ENCODE measurements at regions not wholly inside any gene's neighbourhood (a gene's known extent, or its start where the extent isn't known, plus 50 kb on each side); places are given as distances from the start of the nearest gene placed in this dataset.
"Not testable (repeated sequence)": the region's sequence is repeated elsewhere in the genome, so short reads cannot be mapped to it uniquely, and the experiment has no call there.

DNA sequence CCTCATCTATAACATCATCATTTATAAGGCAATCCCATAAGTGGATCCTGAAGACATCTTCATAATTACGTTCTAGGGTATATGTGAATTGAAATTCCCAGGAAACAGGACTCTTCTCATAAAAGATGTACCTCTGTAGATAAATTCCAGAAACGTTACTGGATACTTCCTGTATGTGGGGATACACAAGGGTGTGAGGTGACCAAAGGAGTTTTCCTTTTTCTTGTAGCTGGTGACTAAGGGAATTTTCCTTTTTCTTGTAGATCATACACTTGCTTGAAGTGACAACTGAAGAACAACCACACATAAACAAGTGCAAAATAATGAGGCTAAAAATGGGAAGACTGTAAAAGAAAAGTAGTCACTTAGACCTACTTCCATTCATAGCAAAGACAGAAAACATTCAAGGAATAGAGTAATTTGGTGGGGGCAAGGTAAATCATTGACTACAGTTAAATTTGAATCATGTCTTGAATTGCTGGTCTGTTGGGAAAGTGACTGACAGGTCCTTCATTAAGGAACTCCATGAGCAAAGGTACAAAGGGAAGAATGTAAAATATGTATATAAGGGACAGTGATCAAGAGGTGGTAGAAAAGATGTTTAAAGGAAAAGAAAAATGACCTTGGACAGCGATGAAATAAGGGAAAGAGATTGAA lies 53.2 kb upstream of the UBE2E3 start:
- no peak for DNase-seq
- intact Hi-C loops (cut with DNase I) = no loop called here

DNA sequence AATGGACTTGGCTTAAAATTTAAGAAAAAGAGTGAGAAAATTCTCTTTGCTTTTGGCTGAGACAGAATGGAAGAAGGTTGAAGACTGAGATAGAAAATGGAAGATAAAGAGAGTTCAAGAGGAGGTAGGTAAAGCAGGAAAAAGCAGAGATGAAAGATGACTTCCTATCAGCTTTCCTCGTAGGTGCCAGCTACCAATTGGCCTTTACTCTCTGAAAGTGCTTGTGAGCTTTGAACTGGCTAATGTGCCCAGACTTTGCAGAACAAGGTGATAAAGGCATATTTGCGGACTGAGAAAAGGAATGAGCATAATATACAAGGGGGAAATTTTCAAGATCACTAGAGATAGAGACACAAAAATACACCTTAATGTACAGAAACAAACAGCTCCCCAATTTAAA lies 54.7 kb upstream of the UBE2E3 start:
- intact Hi-C loops (cut with DNase I) = no loop called here
- DNase-seq = no peak

DNA sequence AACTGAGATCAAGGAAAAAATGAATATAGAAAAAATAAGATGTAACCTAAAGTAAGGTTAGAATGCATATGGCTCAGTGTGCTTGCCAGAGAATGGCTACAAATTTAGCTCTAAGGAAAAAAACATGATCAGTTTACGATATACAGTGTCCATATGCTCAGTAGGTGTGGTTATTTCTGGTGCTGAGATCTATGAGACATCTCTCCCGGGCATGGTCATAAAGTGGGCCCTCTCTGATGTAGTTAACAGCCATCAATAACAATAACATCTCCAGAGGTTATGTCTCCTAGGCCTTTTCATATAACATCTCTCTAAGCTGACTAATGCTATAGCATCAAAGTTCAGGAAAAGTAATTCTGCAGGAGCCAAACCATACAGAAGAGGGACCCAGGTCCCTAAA lies 56.3 kb upstream of the UBE2E3 start:
- intact Hi-C loops (cut with DNase I) = no loop called here
- no peak for DNase-seq

DNA sequence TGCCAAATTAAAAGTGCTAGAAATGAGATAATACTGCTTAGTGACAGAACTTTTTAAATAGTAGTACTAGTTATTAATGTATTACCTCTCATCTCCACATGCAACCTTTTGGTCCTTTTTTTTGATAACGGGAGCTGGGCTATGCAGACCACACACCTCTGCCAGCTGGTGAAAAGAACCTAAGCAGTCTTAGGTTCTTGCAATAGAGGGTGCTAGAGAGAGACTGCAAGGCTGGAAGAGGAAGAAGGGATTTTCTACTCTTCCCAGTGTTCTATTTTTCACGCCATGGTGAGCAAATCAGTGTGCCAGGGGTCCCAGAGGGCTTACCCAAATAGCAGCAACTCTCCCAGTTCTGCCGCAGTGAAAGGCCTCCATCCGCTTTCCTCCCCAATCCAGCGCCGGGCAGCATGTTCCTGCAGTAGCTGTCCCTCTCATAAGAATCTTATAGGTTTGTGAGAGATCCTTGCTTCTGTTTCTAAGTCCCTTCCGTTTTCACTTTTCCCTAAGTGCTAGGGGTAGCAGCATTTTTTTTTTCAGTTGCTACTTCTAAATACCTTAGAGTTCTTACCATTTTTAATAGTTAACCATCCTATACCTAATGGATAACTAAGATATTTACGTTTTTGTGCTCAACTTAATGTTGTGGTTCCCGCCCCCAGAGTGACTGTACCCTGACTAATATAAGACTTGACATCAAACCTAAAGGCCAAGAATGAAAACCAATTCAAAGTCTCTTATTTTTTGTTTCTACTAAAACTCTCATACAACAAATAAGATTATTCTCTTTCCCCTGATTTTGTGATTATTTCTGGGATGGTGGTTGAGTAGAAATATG lies 69.4 kb upstream of the UBE2E3 start:
- DNase-seq = no peak
- intact Hi-C loops (cut with DNase I) = no loop called here

DNA sequence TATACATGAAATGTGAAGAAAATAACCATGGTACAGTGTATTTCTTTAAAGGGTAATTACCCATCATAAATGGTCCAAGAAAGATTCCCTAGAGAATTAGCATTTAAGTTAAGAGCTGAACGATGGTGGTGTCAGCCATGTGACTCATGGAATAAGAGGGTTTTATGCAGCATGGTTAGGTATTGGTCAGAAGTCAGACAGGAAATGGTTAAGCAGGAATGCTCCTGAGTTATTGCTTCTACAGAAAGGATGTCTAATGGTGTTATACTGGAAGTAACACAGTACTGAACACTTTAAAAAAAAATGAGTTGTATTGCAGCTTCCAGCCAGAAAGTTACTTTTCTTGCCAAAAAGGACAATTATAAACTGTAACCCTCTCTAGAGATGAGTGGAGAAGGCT lies 72.7 kb upstream of the UBE2E3 start:
- no peak for DNase-seq
- intact Hi-C loops (cut with DNase I) = no loop called here

DNA sequence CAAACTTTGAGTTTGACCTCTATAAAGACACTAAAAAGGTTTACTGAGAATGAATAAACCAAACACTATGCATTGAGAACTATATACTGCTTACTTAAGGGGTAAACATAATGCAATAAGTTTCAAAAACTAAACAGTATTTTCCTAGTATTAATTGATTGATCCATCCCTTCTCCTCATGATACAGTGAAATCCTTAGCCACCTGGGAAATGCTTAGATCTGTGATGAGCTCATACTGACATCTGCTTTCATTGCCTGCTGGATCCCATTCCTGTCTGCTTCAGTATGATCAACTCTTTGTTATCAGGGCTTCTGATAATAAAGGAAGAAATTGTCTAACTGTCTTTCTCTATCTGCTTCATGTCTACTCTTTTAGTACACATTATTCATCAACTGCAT lies 74.9 kb upstream of the UBE2E3 start:
- intact Hi-C loops (cut with DNase I) = no loop called here
- DNase-seq = no peak

DNA sequence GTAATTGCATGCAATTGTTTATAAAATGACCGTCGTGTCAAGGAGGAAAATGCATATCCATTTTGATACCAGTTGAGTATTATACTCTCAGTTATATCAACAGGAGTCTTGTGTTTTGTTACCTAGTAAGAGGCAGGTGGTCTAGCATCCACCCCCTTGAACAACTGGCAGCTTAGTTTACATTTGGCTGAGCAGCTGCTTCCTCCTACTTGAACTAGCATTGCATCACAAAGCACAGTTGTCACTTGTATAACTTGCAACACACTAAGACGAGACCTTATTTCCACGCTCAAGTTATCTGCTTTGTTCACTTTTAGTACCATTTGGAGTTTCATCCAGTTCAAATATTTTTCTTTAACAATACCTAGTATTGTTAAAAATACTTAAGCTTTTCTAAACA lies 75.4 kb upstream of the UBE2E3 start:
- no peak for DNase-seq
- intact Hi-C loops (cut with DNase I) = no loop called here

DNA sequence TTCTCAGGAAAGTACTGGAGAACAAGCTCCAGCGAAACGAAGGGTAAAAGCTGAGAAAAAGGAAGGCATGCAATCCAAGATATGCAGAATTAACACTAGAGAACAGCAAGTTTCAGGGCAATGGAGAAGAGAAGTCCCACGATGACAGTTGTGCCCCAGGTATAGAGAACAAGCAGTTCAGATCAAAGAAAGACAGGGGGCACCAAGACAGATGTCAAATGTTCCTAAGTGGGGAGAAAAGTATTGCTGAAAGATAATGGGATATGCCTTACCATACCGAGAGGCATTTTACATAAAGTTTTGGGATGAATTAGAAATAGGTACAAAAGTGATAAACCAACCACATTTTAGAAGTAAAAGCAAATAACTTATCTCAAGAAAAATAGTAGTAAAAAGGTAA lies 79.1 kb upstream of the UBE2E3 start:
- intact Hi-C loops (cut with DNase I) = no loop called here
- DNase-seq = no peak

DNA sequence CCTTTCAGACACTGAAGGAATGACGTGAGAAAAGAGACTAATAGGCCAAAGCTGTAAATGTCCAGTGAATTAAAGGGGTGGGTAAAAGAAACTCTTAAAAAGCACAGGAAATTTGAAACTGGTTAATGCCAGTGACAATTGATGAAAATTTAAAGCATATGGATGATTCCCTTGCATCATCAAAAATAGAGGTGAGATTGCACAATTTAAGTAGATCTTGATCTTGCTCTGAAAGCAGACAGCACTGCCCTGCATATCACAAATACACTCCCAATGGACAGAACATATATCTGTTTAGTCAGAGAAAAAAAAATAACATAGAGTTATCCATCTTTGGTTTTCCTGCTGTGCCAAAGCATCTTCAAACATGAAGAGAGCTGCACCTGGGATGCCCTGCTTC lies 86.7 kb upstream of the UBE2E3 start:
- intact Hi-C loops (cut with DNase I) = no loop called here
- DNase-seq = no peak

DNA sequence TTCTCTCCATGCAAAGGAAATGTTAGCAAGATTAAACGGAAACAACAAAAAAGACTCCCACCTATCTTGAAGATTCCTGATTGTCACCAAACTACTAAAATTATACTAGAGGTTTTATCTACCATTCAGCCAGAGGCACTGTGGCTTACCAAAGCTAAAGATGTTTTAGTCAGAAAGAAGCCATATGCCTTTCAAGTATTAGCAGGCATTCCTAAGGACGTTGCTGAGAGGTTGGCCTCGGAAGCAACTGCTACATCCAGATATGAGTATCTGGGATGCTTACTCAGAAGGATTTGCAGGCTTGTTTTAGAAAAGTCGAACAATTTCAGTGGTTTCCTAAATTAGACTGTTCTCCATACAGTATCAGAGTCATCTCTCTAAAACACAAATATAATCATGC lies 88.3 kb upstream of the UBE2E3 start:
- DNase-seq = no peak
- intact Hi-C loops (cut with DNase I) = no loop called here

DNA sequence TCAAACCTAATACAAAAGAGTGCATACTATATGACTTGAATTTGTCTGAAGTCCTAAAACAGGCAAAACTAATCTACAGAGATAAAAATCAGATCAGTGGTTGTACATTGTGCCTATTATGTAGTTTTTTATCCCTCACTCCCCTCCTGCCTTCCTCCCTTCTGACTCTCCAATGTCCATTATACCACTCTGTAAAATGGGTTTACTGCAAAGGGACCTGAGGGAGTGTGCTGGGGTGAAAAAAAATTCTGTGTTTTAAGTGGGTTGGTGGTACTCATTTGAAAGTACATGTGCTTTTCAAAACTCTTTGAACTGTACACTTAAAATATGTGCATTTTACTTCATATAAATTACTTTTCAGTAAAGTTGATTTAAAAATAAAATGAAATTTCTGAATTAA lies 89.0 kb upstream of the UBE2E3 start:
- intact Hi-C loops (cut with DNase I) = no loop called here
- no peak for DNase-seq

DNA sequence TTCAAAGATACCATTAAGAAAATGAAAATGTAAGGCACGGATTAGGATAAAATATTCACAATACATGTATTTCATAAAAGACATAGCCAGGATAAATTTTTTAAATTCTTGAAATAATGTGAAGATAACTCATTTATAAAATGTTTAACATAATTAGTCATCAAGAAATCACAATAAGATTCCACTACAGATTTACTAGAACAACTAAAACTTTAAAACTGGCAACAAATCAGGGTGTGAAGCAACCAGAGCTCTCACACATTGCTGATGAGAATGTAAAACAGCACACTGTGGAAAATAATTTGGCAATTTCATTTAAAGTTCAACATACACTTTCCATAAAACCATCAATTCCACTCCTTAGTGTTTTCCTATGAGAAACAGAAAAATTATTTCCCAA lies 89.6 kb upstream of the UBE2E3 start:
- intact Hi-C loops (cut with DNase I) = no loop called here
- no peak for DNase-seq

DNA sequence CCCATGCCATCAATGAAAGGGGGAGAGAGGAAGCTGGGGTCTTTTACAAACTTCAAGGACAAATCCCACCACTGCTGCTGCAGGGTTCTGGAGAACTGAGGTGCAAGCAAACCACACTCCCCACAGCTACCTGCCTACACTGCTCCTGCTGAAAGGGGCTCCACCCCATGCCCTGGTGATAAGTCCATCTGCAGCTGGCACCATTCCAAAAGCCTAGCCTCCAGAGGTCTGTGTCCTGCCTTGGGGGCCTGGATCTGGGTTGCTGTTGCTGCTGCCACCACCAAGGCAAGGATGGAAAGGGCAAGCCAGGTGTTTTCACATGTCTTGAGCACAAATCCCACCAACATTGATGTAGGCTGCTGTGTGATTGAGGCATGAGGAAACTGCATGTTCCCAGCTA lies 97.4 kb upstream of the UBE2E3 start:
- no peak for DNase-seq
- intact Hi-C loops (cut with DNase I) = no loop called here

DNA sequence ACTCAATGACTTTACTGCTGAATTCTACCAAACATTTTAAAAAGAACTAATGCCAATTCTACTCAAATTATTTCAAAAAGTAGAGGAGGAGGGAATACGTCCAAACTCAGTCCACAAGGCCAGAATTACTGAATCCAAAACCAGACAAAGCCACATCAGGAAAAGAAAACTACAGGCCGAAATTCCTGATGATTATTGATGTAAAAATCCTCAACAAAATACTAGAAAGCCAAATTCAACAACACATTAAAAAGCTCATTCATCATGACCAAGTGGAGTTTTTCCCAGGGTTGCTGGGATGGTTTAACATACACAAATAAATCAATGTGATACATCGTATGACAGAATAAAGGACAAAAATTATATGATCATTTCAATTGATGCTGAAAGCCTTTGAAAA lies 103.9 kb upstream of the UBE2E3 start:
- no peak for DNase-seq
- intact Hi-C loops (cut with DNase I) = no loop called here

DNA sequence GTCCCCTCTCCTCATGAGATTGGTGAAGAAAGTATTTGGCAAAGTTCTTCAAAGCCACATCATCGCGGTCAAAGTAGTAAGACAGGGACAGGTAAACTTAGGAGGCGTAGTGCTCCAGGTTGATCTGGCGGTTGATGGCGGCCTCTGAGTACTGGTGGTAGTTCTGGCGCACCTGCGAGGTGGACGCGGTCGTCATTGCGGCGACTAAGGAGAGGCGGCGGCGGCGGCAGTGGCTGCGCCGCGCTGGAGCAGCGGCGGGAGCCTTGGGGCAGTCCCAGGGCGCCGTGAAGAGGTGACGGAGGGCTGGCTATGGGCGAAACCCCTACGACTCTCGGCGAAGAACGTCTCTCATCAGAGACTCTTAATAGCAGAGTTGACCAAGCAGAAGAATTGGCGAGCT lies 107.2 kb upstream of the UBE2E3 start:
- no peak for DNase-seq

DNA sequence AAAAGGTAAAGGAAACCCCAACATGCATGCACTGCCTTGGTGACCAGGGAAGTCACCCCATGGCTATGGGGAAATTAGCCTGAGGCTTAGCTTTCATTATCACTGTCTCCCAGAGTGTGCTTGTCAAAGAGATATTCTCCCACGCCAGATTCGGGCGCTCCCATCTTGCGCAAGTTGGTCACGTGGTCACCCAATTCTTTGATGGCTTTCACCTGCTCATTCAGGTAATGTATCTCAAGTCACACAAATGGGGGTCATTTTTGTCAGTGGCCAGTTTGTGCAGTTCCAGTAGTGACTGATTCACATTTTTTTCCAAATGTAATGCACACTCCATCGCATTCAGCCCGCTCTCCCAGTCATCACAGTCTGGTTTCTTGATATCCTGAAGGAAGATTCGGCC lies 107.6 kb upstream of the UBE2E3 start:
- DNase-seq; intact Hi-C loops (cut with DNase I): not testable (repeated sequence)

More for the DNA sequence above, 107.2 kb upstream of the UBE2E3 start:
- intact Hi-C loops (cut with DNase I) = no loop called here

DNA sequence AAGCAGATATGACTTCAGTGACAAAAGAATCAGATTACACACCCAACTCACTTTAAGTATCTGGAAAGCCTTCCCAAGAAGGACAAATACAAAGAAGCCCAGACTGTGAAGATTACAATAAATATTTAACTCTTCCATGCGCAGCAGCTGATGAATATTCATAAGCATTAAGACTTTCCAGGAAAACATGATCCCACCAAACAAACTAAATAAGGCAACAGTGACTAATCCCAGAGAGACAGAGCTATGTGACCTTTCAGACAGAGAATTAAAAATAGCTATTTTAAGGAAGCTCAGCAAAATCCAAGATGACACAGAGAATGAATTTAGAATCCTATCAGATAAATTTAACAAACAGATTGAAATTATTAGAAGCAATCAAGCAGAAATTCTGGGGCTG lies 108.2 kb upstream of the UBE2E3 start:
- intact Hi-C loops (cut with DNase I) = no loop called here
- no peak for DNase-seq

DNA sequence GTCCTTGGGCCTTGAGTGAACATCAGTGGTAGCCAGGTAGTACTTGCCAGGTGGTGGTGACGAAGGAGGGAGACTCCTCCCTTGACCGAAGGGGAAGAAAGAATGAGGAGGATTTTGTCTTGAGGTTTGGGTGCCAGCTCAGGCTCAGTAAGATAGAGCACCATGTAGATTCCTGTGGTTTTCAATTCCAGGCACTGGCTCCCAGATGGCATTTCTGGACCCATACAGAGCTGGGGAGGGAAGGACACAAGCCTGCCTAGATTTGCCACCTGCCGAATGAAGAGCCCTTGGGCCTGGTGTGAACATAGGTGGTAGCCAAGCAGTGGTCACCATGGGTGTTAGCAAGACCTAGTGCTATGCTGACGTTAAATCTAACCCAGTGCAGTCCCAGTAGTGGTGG lies 108.8 kb upstream of the UBE2E3 start:
- intact Hi-C loops (cut with DNase I) = no loop called here
- DNase-seq = no peak

DNA sequence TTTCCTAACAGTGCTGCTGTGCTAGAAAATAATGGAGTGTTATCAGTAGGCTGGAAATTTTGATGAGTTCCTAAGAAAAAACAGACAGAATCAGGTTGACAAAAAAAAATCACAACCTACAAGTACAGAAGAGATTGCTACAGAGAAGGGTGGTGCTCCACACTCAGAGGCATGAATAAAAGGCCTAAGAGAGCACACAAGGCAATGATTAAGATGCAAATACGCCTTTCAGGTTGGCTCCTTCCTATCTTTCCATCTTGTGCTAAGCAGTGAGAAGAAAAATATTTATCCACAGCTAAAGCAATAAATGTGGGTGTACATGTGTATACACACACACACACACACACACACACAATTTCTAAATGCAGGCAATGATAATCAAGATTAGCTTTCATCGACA lies 130.6 kb upstream of the UBE2E3 start:
- intact Hi-C loops (cut with DNase I) = no loop called here
- peak in 5 of 42 donors; percentile 11 to 56 (median 34) for DNase-seq

DNA sequence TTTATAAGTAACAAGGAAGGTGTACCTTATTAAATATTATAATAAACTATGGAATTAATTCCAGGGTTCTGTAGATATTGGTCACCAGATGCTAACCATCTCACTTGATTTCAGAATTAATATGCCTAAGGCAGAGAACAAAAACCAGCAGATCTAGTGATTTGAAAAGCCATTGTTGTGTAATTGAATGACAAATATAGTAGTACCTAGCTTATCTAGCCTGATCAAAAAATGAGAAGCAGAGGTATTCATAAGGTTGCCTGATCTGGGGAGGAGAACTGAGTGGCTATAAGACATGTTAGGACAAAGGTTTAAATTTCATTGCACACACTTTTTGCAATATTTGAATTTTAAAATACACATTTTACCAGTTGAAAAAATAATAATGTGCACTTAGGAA lies 132.0 kb upstream of the UBE2E3 start:
- DNase-seq = no peak
- intact Hi-C loops (cut with DNase I) = no loop called here
